ENCODE measurements at regions not wholly inside any gene's neighbourhood (a gene's known extent, or its start where the extent isn't known, plus 50 kb on each side); places are given as distances from the start of the nearest gene placed in this dataset.

GRCh38 chr9:118478752-118479151 is 774.5 kb downstream of the TLR4 start:
- no peaks in the 10 kb centered on the region for H3K27me3 Mint-ChIP-seq (ENCODE audit: low read depth)
- intact Hi-C loops (cut with micrococcal nuclease), result no loop called here
- no peaks in the 10 kb centered on the region for H3K4me1 Mint-ChIP-seq (ENCODE audit: low read depth)
- no peaks in the 10 kb centered on the region for H3K36me3 Mint-ChIP-seq (ENCODE audit: low read depth)
- no peak overlapping the region for H3K27ac Mint-ChIP-seq
- H3K4me3 Mint-ChIP-seq, result no peak overlapping the region
- DNase-seq, result no peak
- CTCF ChIA-PET, result interaction anchor here (0.6 kb wide), 1 partner anchor 12 kb away, joined by 3 read pairs; no protein-coding TSS in a partner anchor
- no peaks in the 10 kb centered on the region for H3K9me3 Mint-ChIP-seq

DNA sequence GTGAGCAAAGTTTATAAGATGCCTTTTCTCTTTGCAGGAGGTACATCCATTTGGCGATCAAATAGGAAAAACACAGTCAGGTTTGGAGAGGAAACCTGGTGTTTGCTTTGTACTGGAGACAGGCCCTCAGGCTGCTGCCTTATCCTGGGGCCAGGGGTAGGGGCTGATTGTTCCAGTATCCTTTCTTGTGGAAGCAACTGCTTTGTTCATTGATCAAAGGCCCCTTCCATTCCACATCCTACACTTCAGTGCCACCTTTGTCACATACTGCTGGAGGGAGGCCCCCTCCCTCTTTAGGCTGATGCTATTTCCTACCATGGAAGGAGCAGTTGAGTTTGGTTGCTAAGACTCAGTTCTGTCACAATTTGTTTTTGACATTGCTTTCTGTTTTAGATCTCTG is 778.1 kb downstream of the TLR4 start:
- no peak for DNase-seq
- CTCF ChIA-PET, result no interaction called here
- H3K9me3 Mint-ChIP-seq, result peaks cover 2% of the 10 kb centered on the region
- no peaks in the 10 kb centered on the region for H3K27me3 Mint-ChIP-seq (ENCODE audit: low read depth)
- intact Hi-C loops (cut with micrococcal nuclease), result no loop called here
- H3K4me1 Mint-ChIP-seq (ENCODE audit: low read depth), result no peaks in the 10 kb centered on the region
- H3K27ac Mint-ChIP-seq, result no peak overlapping the region
- no peaks in the 10 kb centered on the region for H3K36me3 Mint-ChIP-seq (ENCODE audit: low read depth)
- H3K4me3 Mint-ChIP-seq, result no peak overlapping the region

- no peak overlapping the region for H3K27ac Mint-ChIP-seq
Observed at GRCh38 chr9:118483677-118484076, 779.5 kb downstream of the TLR4 start.

DNA sequence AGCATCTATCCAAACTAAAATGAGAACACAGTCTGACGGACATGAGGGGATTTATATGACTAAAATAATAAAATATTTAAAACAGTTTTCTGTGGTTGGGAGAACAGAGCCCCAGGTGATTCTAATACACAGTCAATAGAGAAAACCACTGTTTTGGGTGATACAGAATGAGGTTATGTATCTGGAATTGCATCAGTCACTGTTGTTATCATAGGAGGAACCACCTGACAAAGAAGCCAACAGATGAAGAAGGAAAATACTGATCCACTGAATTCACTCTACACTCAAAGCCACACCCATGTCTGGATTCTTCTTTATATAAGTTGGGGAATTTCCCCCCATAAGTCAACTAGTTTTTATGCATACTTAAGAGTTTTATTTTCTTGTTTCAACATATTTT is 799.0 kb downstream of the TLR4 start:
- H3K4me3 Mint-ChIP-seq, result no peak overlapping the region
- H3K27ac Mint-ChIP-seq, result no peak overlapping the region
- no peaks in the 10 kb centered on the region for H3K4me1 Mint-ChIP-seq (ENCODE audit: low read depth)
- no peaks in the 10 kb centered on the region for H3K36me3 Mint-ChIP-seq (ENCODE audit: low read depth)
- no peaks in the 10 kb centered on the region for H3K27me3 Mint-ChIP-seq (ENCODE audit: low read depth)
- intact Hi-C loops (cut with micrococcal nuclease), result no loop called here
- no peak for DNase-seq
- CTCF ChIA-PET, result no interaction called here
- H3K9me3 Mint-ChIP-seq, result peaks cover 2% of the 10 kb centered on the region

More at GRCh38 chr9:118483677-118484076, 779.5 kb downstream of the TLR4 start:
- intact Hi-C loops (cut with micrococcal nuclease), result no loop called here
- no peak for DNase-seq
- Mint-ChIP-seq H3K36me3 (ENCODE audit: low read depth) (no peaks in the 10 kb centered on the region), H3K9me3 (peaks cover 3% of the 10 kb centered on the region), H3K27me3 (ENCODE audit: low read depth) (no peaks in the 10 kb centered on the region), H3K4me3 (no peak overlapping the region), H3K4me1 (ENCODE audit: low read depth) (no peaks in the 10 kb centered on the region)
- CTCF ChIA-PET, result no interaction called here

DNA sequence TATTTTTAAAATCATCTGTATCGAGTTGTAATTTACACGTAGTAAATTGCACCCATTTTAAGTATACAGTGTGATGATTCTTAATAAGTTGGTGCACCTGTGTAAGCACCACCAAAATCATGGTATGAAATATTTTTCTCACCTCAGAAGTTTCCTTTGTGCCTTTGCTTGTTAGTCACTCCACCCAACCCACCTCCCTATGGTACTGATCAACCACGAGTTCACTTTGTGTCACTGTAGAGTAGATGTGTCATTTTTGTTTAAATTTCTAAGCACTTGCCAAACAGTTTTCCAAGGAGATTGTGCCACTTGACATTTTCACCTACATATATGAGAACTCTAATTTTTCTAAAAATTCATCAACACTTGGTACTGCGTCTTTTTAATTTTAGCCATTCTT is 806.5 kb downstream of the TLR4 start:
- no peak for DNase-seq
- CTCF ChIA-PET, result no interaction called here
- no peaks in the 10 kb centered on the region for H3K36me3 Mint-ChIP-seq (ENCODE audit: low read depth)
- intact Hi-C loops (cut with micrococcal nuclease), result no loop called here
- H3K27me3 Mint-ChIP-seq (ENCODE audit: low read depth), result no peaks in the 10 kb centered on the region
- no peak overlapping the region for H3K27ac Mint-ChIP-seq
- H3K4me1 Mint-ChIP-seq (ENCODE audit: low read depth), result no peaks in the 10 kb centered on the region
- H3K4me3 Mint-ChIP-seq, result no peak overlapping the region
- peaks cover 6% of the 10 kb centered on the region for H3K9me3 Mint-ChIP-seq

DNA sequence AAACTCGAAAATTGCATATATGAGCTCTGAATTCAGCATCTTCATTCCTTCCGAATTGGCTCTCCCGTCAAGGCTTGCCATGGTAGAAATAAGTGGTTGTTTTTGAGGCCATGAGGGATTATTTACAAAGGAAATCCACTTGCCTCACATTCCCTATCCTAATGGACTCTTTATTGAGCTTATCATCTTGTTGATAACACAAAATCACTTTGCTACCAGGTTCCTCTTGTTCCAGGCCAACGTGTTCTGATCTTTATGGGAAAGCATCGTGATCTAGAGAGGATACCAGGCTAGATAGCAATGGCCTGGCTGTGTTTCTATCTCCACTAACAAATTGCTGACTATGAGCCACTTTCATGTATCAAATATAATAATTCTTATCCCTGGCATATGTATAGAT is 811.7 kb downstream of the TLR4 start:
- no peaks in the 10 kb centered on the region for H3K36me3 Mint-ChIP-seq (ENCODE audit: low read depth)
- H3K27ac Mint-ChIP-seq, result no peak overlapping the region
- no peak for DNase-seq
- no peaks in the 10 kb centered on the region for H3K27me3 Mint-ChIP-seq (ENCODE audit: low read depth)
- H3K9me3 Mint-ChIP-seq, result peaks cover 3% of the 10 kb centered on the region
- intact Hi-C loops (cut with micrococcal nuclease), result no loop called here
- no peak overlapping the region for H3K4me3 Mint-ChIP-seq
- H3K4me1 Mint-ChIP-seq (ENCODE audit: low read depth), result no peaks in the 10 kb centered on the region
- CTCF ChIA-PET, result no interaction called here

GRCh38 chr9:118521261-118521660 is 817.1 kb downstream of the TLR4 start:
- no peak for DNase-seq
- Mint-ChIP-seq H3K36me3 (ENCODE audit: low read depth) (no peaks in the 10 kb centered on the region), H3K27me3 (ENCODE audit: low read depth) (peaks cover 5% of the 10 kb centered on the region), H3K9me3 (no peaks in the 10 kb centered on the region), H3K4me1 (ENCODE audit: low read depth) (no peaks in the 10 kb centered on the region), H3K4me3 (no peak overlapping the region), H3K27ac (no peak overlapping the region)
- intact Hi-C loops (cut with micrococcal nuclease), result loop anchor here (10.0 kb wide), 1 partner anchor 1824 kb away; no protein-coding TSS in a partner anchor
- CTCF ChIA-PET, result no interaction called here

DNA sequence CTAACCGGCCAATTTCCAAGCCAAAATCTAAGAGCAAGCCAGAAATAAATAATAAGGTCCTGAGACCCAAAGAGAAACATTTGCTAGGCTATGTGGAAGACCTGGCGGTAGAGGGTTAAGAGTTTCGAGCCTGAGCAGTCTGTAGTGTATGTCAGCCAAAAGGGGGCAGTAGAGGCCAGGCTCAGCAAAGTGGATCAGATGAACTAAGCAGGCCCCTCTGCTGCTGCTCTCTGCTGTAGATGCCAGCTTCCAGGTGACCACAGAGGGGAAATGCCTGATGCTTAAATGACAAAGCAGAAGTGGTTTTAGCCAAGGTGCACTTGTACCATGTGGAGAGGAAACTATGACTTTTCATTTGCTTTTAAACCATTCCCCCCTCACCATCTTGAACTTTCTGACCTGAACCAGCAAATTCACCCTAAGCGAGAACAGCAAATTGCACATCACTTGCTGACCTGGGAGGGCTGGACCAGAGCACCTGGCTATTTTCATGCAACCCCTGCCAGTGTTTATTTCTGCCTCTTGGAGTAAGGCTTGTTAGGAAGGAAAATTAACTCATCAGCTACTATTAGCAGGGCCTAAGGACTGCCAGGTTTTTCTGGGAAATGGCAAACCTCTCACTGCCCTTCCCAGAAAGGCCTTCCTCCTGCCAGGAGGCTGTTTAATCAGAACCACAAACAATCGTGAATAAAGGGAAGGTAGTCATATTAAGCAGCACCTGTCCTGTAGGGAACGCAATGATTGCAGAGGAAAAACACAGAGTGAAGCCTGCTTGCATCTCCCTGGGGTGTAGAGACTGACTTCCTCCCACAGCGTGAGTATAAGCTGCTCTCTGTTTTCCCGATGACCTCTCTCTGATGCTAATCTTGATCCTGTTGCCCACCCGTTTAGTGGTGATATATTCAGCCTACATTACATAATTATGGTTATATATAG is 818.2 kb downstream of the TLR4 start:
- H3K4me3 Mint-ChIP-seq, result no peak overlapping the region
- peak; percentile 28 for DNase-seq

DNA sequence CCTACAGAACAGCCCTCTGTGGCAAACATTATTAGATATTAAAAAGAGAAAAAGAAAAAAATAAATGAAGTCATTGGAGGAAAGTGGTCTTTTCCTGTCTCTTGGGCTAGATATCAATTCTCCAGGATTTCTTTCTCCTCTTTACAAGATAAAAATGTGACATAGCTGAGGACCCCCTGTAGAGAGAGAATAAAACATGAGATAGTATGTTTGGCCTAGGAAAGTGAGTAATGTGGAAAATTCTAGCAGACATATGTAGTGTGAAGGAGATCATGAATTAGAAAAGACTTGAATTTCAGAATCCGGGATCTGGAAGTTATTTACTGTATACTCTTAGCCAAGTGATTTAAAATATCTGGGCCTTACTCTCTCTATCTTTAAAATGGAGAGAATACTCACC is 823.1 kb downstream of the TLR4 start:
- peaks cover 5% of the 10 kb centered on the region for H3K27me3 Mint-ChIP-seq (ENCODE audit: low read depth)
- DNase-seq, result no peak
- intact Hi-C loops (cut with micrococcal nuclease), result loop anchor here (10.0 kb wide), 1 partner anchor 1818 kb away; no protein-coding TSS in a partner anchor
- no peaks in the 10 kb centered on the region for H3K36me3 Mint-ChIP-seq (ENCODE audit: low read depth)
- no peak overlapping the region for H3K27ac Mint-ChIP-seq
- no peak overlapping the region for H3K4me3 Mint-ChIP-seq
- no peaks in the 10 kb centered on the region for H3K4me1 Mint-ChIP-seq (ENCODE audit: low read depth)
- CTCF ChIA-PET, result no interaction called here
- H3K9me3 Mint-ChIP-seq, result no peaks in the 10 kb centered on the region

More for the DNA sequence above, 818.2 kb downstream of the TLR4 start:
- intact Hi-C loops (cut with micrococcal nuclease), result loop anchor here (10.0 kb wide), 1 partner anchor 1822 kb away; no protein-coding TSS in a partner anchor
- no peaks in the 10 kb centered on the region for H3K9me3 Mint-ChIP-seq
- peaks cover 5% of the 10 kb centered on the region for H3K27me3 Mint-ChIP-seq (ENCODE audit: low read depth)
- no peaks in the 10 kb centered on the region for H3K36me3 Mint-ChIP-seq (ENCODE audit: low read depth)
- no peak overlapping the region for H3K27ac Mint-ChIP-seq
- CTCF ChIA-PET, result no interaction called here
- H3K4me1 Mint-ChIP-seq (ENCODE audit: low read depth), result no peaks in the 10 kb centered on the region

GRCh38 chr9:118529210-118529609 is 825.0 kb downstream of the TLR4 start:
- H3K4me1 Mint-ChIP-seq (ENCODE audit: low read depth), result no peaks in the 10 kb centered on the region
- intact Hi-C loops (cut with micrococcal nuclease), result loop anchor here (10.0 kb wide), 1 partner anchor 1816 kb away; no protein-coding TSS in a partner anchor
- CTCF ChIA-PET, result interaction anchor here (0.6 kb wide), 1 partner anchor 8 kb away, joined by 4 read pairs; no protein-coding TSS in a partner anchor
- no peaks in the 10 kb centered on the region for H3K36me3 Mint-ChIP-seq (ENCODE audit: low read depth)
- H3K4me3 Mint-ChIP-seq, result no peak overlapping the region
- no peak for DNase-seq
- no peaks in the 10 kb centered on the region for H3K27me3 Mint-ChIP-seq (ENCODE audit: low read depth)
- no peaks in the 10 kb centered on the region for H3K9me3 Mint-ChIP-seq
- H3K27ac Mint-ChIP-seq, result no peak overlapping the region

- CTCF ChIA-PET, result no interaction called here
- H3K27ac Mint-ChIP-seq, result no peak overlapping the region
- H3K36me3 Mint-ChIP-seq (ENCODE audit: low read depth), result no peaks in the 10 kb centered on the region
- intact Hi-C loops (cut with micrococcal nuclease), result loop anchor here (10.0 kb wide), 1 partner anchor 1815 kb away; no protein-coding TSS in a partner anchor
- H3K27me3 Mint-ChIP-seq (ENCODE audit: low read depth), result no peaks in the 10 kb centered on the region
- no peaks in the 10 kb centered on the region for H3K4me1 Mint-ChIP-seq (ENCODE audit: low read depth)
- no peaks in the 10 kb centered on the region for H3K9me3 Mint-ChIP-seq
- no peak for DNase-seq
- H3K4me3 Mint-ChIP-seq, result no peak overlapping the region
Observed at GRCh38 chr9:118529624-118530214, 825.5 kb downstream of the TLR4 start.

GRCh38 chr9:118532592-118532991 is 828.4 kb downstream of the TLR4 start:
- Mint-ChIP-seq H3K4me1 (ENCODE audit: low read depth) (no peaks in the 10 kb centered on the region), H3K27me3 (ENCODE audit: low read depth) (no peaks in the 10 kb centered on the region), H3K4me3 (no peak overlapping the region), H3K36me3 (ENCODE audit: low read depth) (no peaks in the 10 kb centered on the region), H3K27ac (no peak overlapping the region), H3K9me3 (no peaks in the 10 kb centered on the region)
- intact Hi-C loops (cut with micrococcal nuclease), result no loop called here
- CTCF ChIA-PET, result no interaction called here
- no peak for DNase-seq

DNA sequence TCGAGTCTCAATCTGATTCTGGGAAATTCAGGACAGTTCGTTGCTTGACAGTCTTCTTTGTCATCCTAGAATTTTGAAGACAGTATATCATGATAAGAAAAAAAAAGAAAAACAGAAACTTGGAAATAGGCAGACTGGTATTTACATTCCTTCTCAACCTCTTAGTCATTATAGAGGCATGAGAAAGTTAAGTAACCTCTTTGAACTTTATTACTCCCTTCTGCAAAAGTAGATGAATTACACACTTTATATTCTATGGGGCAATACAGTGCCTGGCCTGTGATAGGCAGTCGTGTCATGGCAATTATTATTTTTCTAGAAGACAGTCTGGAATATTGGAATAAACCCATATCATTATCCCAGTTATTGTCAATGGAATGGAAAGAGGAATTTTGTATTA is 828.9 kb downstream of the TLR4 start:
- Mint-ChIP-seq H3K27ac (no peak overlapping the region), H3K4me1 (ENCODE audit: low read depth) (no peaks in the 10 kb centered on the region)

More for the DNA sequence above, 828.9 kb downstream of the TLR4 start:
- H3K36me3 Mint-ChIP-seq (ENCODE audit: low read depth), result no peaks in the 10 kb centered on the region
- no peak for DNase-seq
- no peaks in the 10 kb centered on the region for H3K9me3 Mint-ChIP-seq
- CTCF ChIA-PET, result no interaction called here
- H3K4me3 Mint-ChIP-seq, result no peak overlapping the region
- intact Hi-C loops (cut with micrococcal nuclease), result no loop called here
- H3K27me3 Mint-ChIP-seq (ENCODE audit: low read depth), result no peaks in the 10 kb centered on the region

Measured in activated naive CD4-positive, alpha-beta T cell treated with anti-CD3 and anti-CD28 coated beads for 36 hours (primary cell).